Transverse colon (tissue), 4 donors: ENCODE measurements at regions not wholly inside any gene's neighbourhood (a gene's known extent, or its start where the extent isn't known, plus 50 kb on each side); places are given as distances from the start of the nearest gene placed in this dataset.

Experiments
- DNase-seq: peaks from one replicate; pipeline ENCODE4 v3.0.0-alpha.2; 2019
- H3K27ac ChIP-seq, 4 donors: fragments of 200-600 bp; sonication (generic); 2 replicates each; pipeline ENCODE4 v1.5.1; 2016 to 2018; ENCODE audit warnings: inconsistent platforms in 4 of 4
- H3K27me3 ChIP-seq: fragments of 200-600 bp; sonication (generic); 2 replicates; pipeline ENCODE4 v1.5.1; 2017; ENCODE audit warnings: inconsistent platforms
- H3K36me3 ChIP-seq, 4 donors: fragments of 200-600 bp; sonication (generic); 2 replicates each; pipeline ENCODE4 v1.5.1; 2017 to 2019; ENCODE audit warnings: inconsistent platforms in 4 of 4
- H3K4me1 ChIP-seq, 4 donors: fragments of 200-600 bp; sonication (generic); 2 replicates each; pipeline ENCODE4 v1.5.1; 2017 to 2020; ENCODE audit warnings: inconsistent platforms in 4 of 4
- H3K4me3 ChIP-seq, 4 donors: fragments of 200-600 bp; sonication (generic); 1 replicate in 1 of 4; 2 replicates in 3 of 4; pipeline versions ENCODE4 v1.5.1 to v1.6.1; 2017 to 2019; ENCODE audit warnings: inconsistent platforms in 4 of 4
- H3K9me3 ChIP-seq, 2 donors: fragments of 200-600 bp; sonication (generic); 2 replicates each; pipeline ENCODE4 v1.5.1; 2017 to 2019; ENCODE audit warnings: inconsistent platforms in 2 of 2
- EP300 ChIP-seq: sonication (generic); formaldehyde crosslinking; IDR thresholded peaks from one replicate; pipeline ENCODE4 v1.6.1; 2017; ENCODE audit warnings: antibody characterized with exemption, low read depth
- POLR2A ChIP-seq: fragments of 450-650 bp; IDR thresholded peaks from one replicate; pipeline ENCODE4 v1.6.1; 2016; ENCODE audit warnings: antibody characterized with exemption, mild to moderate bottlenecking, moderate library complexity
- POLR2AphosphoS5 ChIP-seq, 3 donors: sonication (generic); formaldehyde crosslinking; IDR thresholded peaks; one replicate each; pipeline ENCODE4 v1.6.1; 2016; ENCODE audit warnings: antibody characterized with exemption in 3 of 3
- WGBS, 2 donors: methylation state at CpG; one replicate each; pipeline ENCODE4 v1.1.5; 2018; ENCODE audit warnings: low coverage in 1 of 2; 5-methylcytosine and 5-hydroxymethylcytosine counted together
- in situ Hi-C, 4 donors: fragments of 200-750 bp; cut with MboI; loops; one replicate each; pipeline versions ENCODE4 v1.15.0 to v1.15.1; 2017; ENCODE audit warnings: low sequenced_read_pairs in 3 of 4, low pct_ligation_motif_present in 1 of 4, low pct_unique_long_range_greater_than_20kb in 1 of 4
- intact Hi-C: fragments of 100-400 bp; cut with DNase I; formaldehyde crosslinking; loops from one replicate; pipeline ENCODE4 v1.15.1; 2023; ENCODE audit warnings: low total_unique reads
- TF ChIP-seq, protein P1 (sequence below), 5 experiments: fragments of 200-600 bp in 3 of 5; fragments of 450-650 bp in 2 of 5; sonication (generic) in 3 of 5; IDR thresholded peaks; 1 replicate in 2 of 5; 2 replicates in 3 of 5; pipeline ENCODE4 v1.5.1; 2016 to 2017; ENCODE audit warnings: antibody characterized with exemption in 5 of 5, inconsistent platforms in 3 of 5, mild to moderate bottlenecking in 2 of 5, moderate library complexity in 1 of 5

- 73 to 77% methylated on average over 5 to 13 of the region's 13 CpGs for WGBS, 2 donors
- in situ Hi-C loops = no loop called here
- intact Hi-C loops = loop anchor here (5.0 kb wide), 1 partner anchor 1892 kb away; no protein-coding TSS in a partner anchor
Observed at GRCh38 chr18:75679331-75679730, 251.8 kb upstream of the SMIM21 start.

GRCh38 chr18:75678627-75679026, 251.1 kb upstream of the SMIM21 start:
- H3K27ac ChIP-seq = no peak overlapping the region
- no peaks in the 10 kb centered on the region for H3K9me3 ChIP-seq
- H3K4me1 ChIP-seq = no peaks in the 10 kb centered on the region
- no peak for DNase-seq
- intact Hi-C loops = loop anchor here (5.0 kb wide), 1 partner anchor 1891 kb away; no protein-coding TSS in a partner anchor
- no peaks in the 10 kb centered on the region for H3K27me3 ChIP-seq
- WGBS, 2 donors = 11 to 22% methylated on average over 7 of the region's 7 CpGs
- in situ Hi-C loops = no loop called here
- TF ChIP-seq EP300 = no peak
- H3K36me3 ChIP-seq = no peaks in the 10 kb centered on the region
- H3K4me3 ChIP-seq = no peak overlapping the region

More at GRCh38 chr18:75679331-75679730, 251.8 kb upstream of the SMIM21 start:
- Histone ChIP-seq H3K4me3 (no peak overlapping the region), H3K27ac (no peak overlapping the region), H3K9me3 (no peaks in the 10 kb centered on the region), H3K4me1 (no peaks in the 10 kb centered on the region), H3K27me3 (no peaks in the 10 kb centered on the region), H3K36me3 (no peaks in the 10 kb centered on the region)
- TF ChIP-seq EP300 (no peak), POLR2AphosphoS5 (IDR thresholded peaks at IDR 0.05) (no peak), POLR2A (no peak)
- TF ChIP-seq, protein P1, sequence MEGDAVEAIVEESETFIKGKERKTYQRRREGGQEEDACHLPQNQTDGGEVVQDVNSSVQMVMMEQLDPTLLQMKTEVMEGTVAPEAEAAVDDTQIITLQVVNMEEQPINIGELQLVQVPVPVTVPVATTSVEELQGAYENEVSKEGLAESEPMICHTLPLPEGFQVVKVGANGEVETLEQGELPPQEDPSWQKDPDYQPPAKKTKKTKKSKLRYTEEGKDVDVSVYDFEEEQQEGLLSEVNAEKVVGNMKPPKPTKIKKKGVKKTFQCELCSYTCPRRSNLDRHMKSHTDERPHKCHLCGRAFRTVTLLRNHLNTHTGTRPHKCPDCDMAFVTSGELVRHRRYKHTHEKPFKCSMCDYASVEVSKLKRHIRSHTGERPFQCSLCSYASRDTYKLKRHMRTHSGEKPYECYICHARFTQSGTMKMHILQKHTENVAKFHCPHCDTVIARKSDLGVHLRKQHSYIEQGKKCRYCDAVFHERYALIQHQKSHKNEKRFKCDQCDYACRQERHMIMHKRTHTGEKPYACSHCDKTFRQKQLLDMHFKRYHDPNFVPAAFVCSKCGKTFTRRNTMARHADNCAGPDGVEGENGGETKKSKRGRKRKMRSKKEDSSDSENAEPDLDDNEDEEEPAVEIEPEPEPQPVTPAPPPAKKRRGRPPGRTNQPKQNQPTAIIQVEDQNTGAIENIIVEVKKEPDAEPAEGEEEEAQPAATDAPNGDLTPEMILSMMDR (IDR thresholded peaks at IDR 0.05) = no peak
- no peak for DNase-seq

DNA sequence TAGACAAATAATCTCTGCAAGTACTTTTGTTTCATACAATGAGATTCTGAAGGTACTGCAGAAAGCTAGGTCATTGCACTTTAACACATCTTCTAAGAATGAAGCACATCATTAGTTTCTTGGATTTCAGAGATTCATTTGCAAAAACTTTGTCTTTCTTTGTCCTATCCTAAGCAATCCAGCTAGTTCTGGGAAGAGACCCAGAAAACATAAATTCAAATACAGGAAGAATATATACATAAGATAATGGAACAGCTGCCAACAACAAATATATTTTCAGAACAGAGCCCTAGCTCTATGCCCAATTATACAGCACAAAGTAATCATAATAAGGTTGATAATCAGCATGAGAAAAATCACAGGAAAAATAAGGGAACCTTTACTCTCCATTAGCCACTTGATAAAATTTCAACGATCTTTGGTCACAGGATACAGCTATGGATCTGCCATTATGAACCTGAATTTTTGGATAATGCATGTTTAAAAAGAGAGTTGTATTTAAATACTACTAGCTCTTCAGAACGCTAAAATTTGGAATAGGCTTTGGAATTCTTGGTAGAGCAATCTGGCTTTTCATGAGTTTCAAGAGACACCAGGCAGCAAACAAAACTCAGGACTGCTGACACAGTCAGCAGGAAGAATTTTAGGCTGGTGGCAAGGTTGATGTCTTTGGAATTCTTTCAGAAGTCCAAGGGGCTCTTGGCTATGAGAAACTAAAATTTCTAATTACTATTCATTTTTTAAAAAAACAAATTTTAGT, 250.4 kb upstream of the SMIM21 start:
- Histone ChIP-seq H3K9me3 (no peaks in the 10 kb centered on the region), H3K27ac (no peak overlapping the region), H3K36me3 (no peaks in the 10 kb centered on the region), H3K27me3 (no peaks in the 10 kb centered on the region), H3K4me3 (no peak overlapping the region), H3K4me1 (no peaks in the 10 kb centered on the region)
- no peak for TF ChIP-seq EP300
- TF ChIP-seq POLR2AphosphoS5 (IDR thresholded peaks at IDR 0.05) = no peak
- no peak for TF ChIP-seq POLR2A
- TF ChIP-seq, protein P1 (IDR thresholded peaks at IDR 0.05) = no peak
- intact Hi-C loops = loop anchor here (5.0 kb wide), 1 partner anchor 1891 kb away; no protein-coding TSS in a partner anchor
- no peak for DNase-seq
- in situ Hi-C loops = no loop called here
- WGBS, 2 donors = 65 to 80% methylated on average over 2 of the region's 2 CpGs

DNA sequence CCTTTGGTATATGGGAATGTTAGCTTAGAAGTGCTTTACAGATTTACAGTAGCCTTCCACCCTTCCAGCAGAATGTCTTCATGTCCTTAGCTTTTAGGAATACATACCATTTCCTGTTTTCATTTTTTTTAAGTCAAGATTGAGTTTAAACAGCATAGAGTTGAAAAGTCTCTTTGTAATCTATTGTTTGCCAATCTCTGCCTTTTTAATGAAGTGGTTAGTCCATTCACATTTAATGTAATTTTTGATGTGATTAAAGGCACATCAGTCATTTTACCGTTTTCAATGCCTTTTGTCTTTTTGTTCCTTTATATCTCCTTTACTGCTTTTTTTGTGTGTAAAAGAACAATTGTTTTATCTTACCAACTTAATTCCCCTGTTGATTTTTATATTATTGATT, 233.4 kb upstream of the SMIM21 start:
- no peaks in the 10 kb centered on the region for H3K36me3 ChIP-seq
- no peak overlapping the region for H3K4me3 ChIP-seq
- TF ChIP-seq POLR2A (no peak), POLR2AphosphoS5 (IDR thresholded peaks at IDR 0.05) (no peak), EP300 (no peak)
- TF ChIP-seq, protein P1 (IDR thresholded peaks at IDR 0.05) = no peak
- intact Hi-C loops = no loop called here
- H3K9me3 ChIP-seq = peaks cover 0 to 4% of the 10 kb centered on the region in 2 donors
- H3K27me3 ChIP-seq = no peaks in the 10 kb centered on the region
- in situ Hi-C loops = no loop called here
- WGBS, 2 donors = 66 to 67% methylated on average over 1 of the region's 1 CpG
- no peak for DNase-seq
- no peak overlapping the region for H3K27ac ChIP-seq
- no peaks in the 10 kb centered on the region for H3K4me1 ChIP-seq
